Mucosa of descending colon (tissue), 3 donors: ENCODE measurements at regions not wholly inside any gene's neighbourhood (a gene's known extent, or its start where the extent isn't known, plus 50 kb on each side); places are given as distances from the start of the nearest gene placed in this dataset.
"Not testable (repeated sequence)": the region's sequence is repeated elsewhere in the genome, so short reads cannot be mapped to it uniquely, and the experiment has no call there.

Source experiments
- ATAC-seq: fragments of 200-7000 bp; cut with Tn5 transposase; one replicate; pipeline ENCODE4 v1.9.1; 2020; ENCODE audit warnings: mild to moderate bottlenecking, moderate library complexity
- DNase-seq, 3 donors: peaks; one replicate each; pipeline ENCODE4 v3.0.0-alpha.2; 2020
- H3K36me3 ChIP-seq: fragments of 200-600 bp; one replicate; pipeline ENCODE4 v1.8.0; 2021; ENCODE audit warnings: low read depth, mild to moderate bottlenecking
- H3K4me1 ChIP-seq: fragments of 200-600 bp; one replicate; pipeline ENCODE4 v1.8.0; 2021; ENCODE audit warnings: low read depth, mild to moderate bottlenecking
- H3K4me3 ChIP-seq: fragments of 200-600 bp; one replicate; pipeline ENCODE4 v1.8.0; 2021; ENCODE audit warnings: mild to moderate bottlenecking
- H3K9me3 ChIP-seq: fragments of 200-600 bp; one replicate; pipeline ENCODE4 v1.8.0; 2021; ENCODE audit warnings: mild to moderate bottlenecking
- CTCF ChIP-seq: fragments of 200-600 bp; IDR thresholded peaks from one replicate; pipeline ENCODE4 v1.8.0; 2022; ENCODE audit warnings: antibody characterized with exemption, mild to moderate bottlenecking
- intact Hi-C, 2 donors: fragments of 100-400 bp; cut with DNase I in 1 of 2; cut with micrococcal nuclease in 1 of 2; formaldehyde crosslinking; loops; one replicate each; pipeline versions ENCODE4 v1.11.0 to v1.11.1; 2022; cut with DNase I, micrococcal nuclease
- donor health status: DM: no; HTN: no; CAD: no; lungs with moderate emphysema.
- donor health status: DM: no; HTN: no; CAD: no.
- donor health status: DM: no; HTN: yes; CAD: no.

DNA sequence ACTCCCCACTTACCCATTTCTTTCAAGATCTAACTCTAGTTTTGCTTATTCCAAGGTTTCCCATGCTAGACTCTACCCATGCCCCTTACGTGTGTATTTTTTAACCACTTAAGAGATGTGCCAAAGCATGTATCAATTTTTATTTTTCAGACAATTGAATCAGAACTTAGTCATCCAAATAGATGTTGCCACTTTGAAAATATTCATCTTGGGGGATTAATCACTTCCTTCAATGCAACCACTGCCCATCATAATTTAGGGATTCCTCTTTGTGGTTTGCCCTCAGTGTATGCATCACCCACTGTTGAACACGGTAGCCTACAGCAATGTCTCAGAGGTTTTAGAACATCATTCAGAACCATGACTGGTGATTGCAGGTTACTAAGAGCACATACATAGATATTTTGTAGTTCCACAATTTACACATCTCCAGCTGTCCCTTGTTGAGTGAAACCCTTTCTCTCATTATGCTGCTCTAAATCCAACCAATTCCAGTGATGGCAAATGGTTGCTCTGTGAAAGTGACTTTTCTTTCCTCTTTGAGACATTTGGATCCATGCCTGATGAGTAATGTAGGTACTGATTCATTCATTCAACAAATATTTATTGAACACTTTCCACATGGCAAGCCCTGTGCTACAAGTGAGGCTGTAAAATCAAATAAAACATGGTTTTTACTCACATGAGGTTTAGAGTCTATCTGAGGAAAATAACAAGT lies 60.6 kb upstream of the SERP2 start:
- Histone ChIP-seq H3K36me3 (no peaks in the 10 kb centered on the region), H3K4me1 (peaks cover 27% of the 10 kb centered on the region), H3K9me3 (no peaks in the 10 kb centered on the region), H3K4me3 (no peak overlapping the region)
- ATAC-seq (peak; percentile 75), DNase-seq (peak in 1 of 3 donors; percentile 30)
- intact Hi-C loops, result loop anchor here in 1 of 2 donors (10.0 kb wide), 1 partner anchor 52 kb away; no protein-coding TSS in a partner anchor
- no peak for TF ChIP-seq CTCF

GRCh38 chr13:44313674-44314073 lies 60.0 kb upstream of the SERP2 start:
- intact Hi-C loops, result loop anchor here in 1 of 2 donors (10.0 kb wide), 1 partner anchor 51 kb away; no protein-coding TSS in a partner anchor
- Histone ChIP-seq H3K4me1 (peaks cover 22% of the 10 kb centered on the region), H3K4me3 (no peak overlapping the region), H3K9me3 (no peaks in the 10 kb centered on the region), H3K36me3 (no peaks in the 10 kb centered on the region)
- TF ChIP-seq CTCF, result no peak
- DNase-seq (no peak), ATAC-seq (peak; percentile 68)

DNA sequence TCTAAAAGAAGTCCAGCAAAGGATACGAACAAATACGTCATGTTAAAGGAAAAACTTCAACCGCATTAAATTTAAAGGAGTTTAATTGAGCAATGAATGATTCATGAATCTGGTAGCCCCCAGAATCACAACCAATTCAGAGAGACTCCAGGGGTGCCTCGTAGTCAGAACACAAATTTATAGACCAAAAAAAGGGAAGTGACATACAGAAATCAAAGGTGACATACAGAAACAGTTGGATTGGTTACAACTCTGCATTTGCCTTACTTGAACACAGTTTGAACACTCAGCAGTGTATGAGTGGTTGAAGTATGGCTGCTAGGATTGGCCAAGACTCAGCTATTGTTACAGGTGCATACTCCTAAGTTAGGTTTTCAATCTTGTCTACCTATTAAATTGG lies 59.5 kb upstream of the SERP2 start:
- H3K9me3 ChIP-seq, DNase-seq, ATAC-seq, H3K36me3 ChIP-seq, H3K4me3 ChIP-seq: not testable (repeated sequence)
- intact Hi-C loops, result loop anchor here in 1 of 2 donors (10.0 kb wide), 1 partner anchor 51 kb away; no protein-coding TSS in a partner anchor
- H3K4me1 ChIP-seq, result peaks cover 17% of the 10 kb centered on the region

DNA sequence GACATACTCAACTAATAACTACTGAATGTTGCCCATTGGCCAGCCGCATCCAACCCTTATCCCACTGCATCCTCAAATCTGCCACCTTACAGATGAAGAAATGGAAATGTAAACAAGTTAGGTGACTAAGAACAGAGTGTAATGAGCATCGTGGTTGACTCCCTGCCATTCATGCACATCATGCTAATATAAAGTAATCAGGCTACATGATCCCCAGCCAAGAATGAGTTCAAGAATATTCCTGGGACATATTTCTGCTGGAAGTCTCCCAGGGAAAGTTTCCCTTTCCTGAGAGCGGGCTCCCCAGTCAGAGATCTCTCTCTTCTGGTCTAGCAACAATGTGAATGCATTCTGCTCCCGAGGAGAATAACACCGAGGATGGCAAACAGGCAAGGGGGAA lies 55.9 kb upstream of the SERP2 start:
- intact Hi-C loops, result loop anchor here in 1 of 2 donors (10.0 kb wide), 1 partner anchor 47 kb away; no protein-coding TSS in a partner anchor
- Histone ChIP-seq H3K4me3 (no peak overlapping the region), H3K9me3 (no peaks in the 10 kb centered on the region), H3K4me1 (peaks cover 8% of the 10 kb centered on the region), H3K36me3 (no peaks in the 10 kb centered on the region)
- peak; percentile 13 for ATAC-seq
- TF ChIP-seq CTCF, result no peak
- DNase-seq, result no peak

GRCh38 chr13:44318161-44318560 lies 55.5 kb upstream of the SERP2 start:
- DNase-seq, result no peak
- H3K36me3 ChIP-seq, result no peaks in the 10 kb centered on the region
- peaks cover 4% of the 10 kb centered on the region for H3K4me1 ChIP-seq
- no peak for ATAC-seq
- no peak for TF ChIP-seq CTCF
- no peaks in the 10 kb centered on the region for H3K9me3 ChIP-seq
- intact Hi-C loops, result loop anchor here in 1 of 2 donors (10.0 kb wide), 1 partner anchor 47 kb away; no protein-coding TSS in a partner anchor
- H3K4me3 ChIP-seq, result no peak overlapping the region

GRCh38 chr13:44320611-44321010 lies 53.0 kb upstream of the SERP2 start:
- no peaks in the 10 kb centered on the region for H3K4me1 ChIP-seq
- no peaks in the 10 kb centered on the region for H3K36me3 ChIP-seq
- ATAC-seq, result no peak
- TF ChIP-seq CTCF, result no peak
- H3K4me3 ChIP-seq, result no peak overlapping the region
- H3K9me3 ChIP-seq, result no peaks in the 10 kb centered on the region
- DNase-seq, result no peak
- intact Hi-C loops, result no loop called here
